DMS 273 treated with DMSO at 0.1 percent for 48 hours (cell line): ENCODE measurements at regions not wholly inside any gene's neighbourhood (a gene's known extent, or its start where the extent isn't known, plus 50 kb on each side); places are given as distances from the start of the nearest gene placed in this dataset.

Experiments used
- DNase-seq: peaks from one replicate; lab custom pipeline; 2025; lab: John Stamatoyannopoulos, UW

- no peak for DNase-seq
Observed at GRCh38 chr13:61470786-61471185, 55.1 kb upstream of the PCDH20 start.

- DNase-seq = no peak
Observed at GRCh38 chr13:61466280-61466679, 50.6 kb upstream of the PCDH20 start.
